Endometrium (tissue), 2 donors: ENCODE measurements at regions not wholly inside any gene's neighbourhood (a gene's known extent, or its start where the extent isn't known, plus 50 kb on each side); places are given as distances from the start of the nearest gene placed in this dataset.

Experiments
- FAIRE-seq: peaks from 2 replicates; lab custom pipeline; 2012; peaks lifted over from hg19 to GRCh38; lab: Jason Lieb, UNC
- donor health status: control.
- donor health status: control.

- no peak for FAIRE-seq
These were observed 389.1 kb downstream of the PBX1 start for GRCh38 chr1:164948101-164948500.

GRCh38 chr1:164937291-164937690, 378.3 kb downstream of the PBX1 start:
- no peak for FAIRE-seq

- FAIRE-seq, result peak; percentile 94
These were observed 373.6 kb downstream of the PBX1 start for GRCh38 chr1:164932580-164932979.

- no peak for FAIRE-seq
These were observed 371.8 kb downstream of the PBX1 start for GRCh38 chr1:164930833-164931232.

- FAIRE-seq, result no peak
These were observed 371.3 kb downstream of the PBX1 start for GRCh38 chr1:164930241-164930640.

- no peak for FAIRE-seq
These were observed 369.3 kb downstream of the PBX1 start for GRCh38 chr1:164928232-164928812.

GRCh38 chr1:164926107-164926506, 367.1 kb downstream of the PBX1 start:
- no peak for FAIRE-seq

- FAIRE-seq, result no peak
These were observed 363.6 kb downstream of the PBX1 start for GRCh38 chr1:164922585-164922984.

- no peak for FAIRE-seq
These were observed 362.5 kb downstream of the PBX1 start for GRCh38 chr1:164921493-164921892.

GRCh38 chr1:164918140-164918539, 359.2 kb downstream of the PBX1 start:
- FAIRE-seq, result no peak

- FAIRE-seq, result no peak
These were observed 355.2 kb downstream of the PBX1 start for GRCh38 chr1:164914208-164914607.

GRCh38 chr1:164912290-164912689, 353.3 kb downstream of the PBX1 start:
- no peak for FAIRE-seq

- FAIRE-seq, result no peak
These were observed 351.7 kb downstream of the PBX1 start for GRCh38 chr1:164910671-164911070.

- no peak for FAIRE-seq
These were observed 348.7 kb downstream of the PBX1 start for GRCh38 chr1:164907666-164908065.

- no peak for FAIRE-seq
These were observed 346.9 kb downstream of the PBX1 start for GRCh38 chr1:164905869-164906268.

GRCh38 chr1:164902491-164902890, 343.5 kb downstream of the PBX1 start:
- FAIRE-seq, result no peak
